HCT116 (cell line): ENCODE measurements at regions not wholly inside any gene's neighbourhood (a gene's known extent, or its start where the extent isn't known, plus 50 kb on each side); places are given as distances from the start of the nearest gene placed in this dataset.
"Not testable (repeated sequence)": the region's sequence is repeated elsewhere in the genome, so short reads cannot be mapped to it uniquely, and the experiment has no call there.

ENCODE experiments used
- FOSL1 ChIP-seq: IDR thresholded peaks from 2 replicates; pipeline ENCODE4 v1.6.1; 2012; ENCODE audit warnings: low read depth
- POLR2A ChIP-seq: IDR thresholded peaks from 2 replicates; pipeline ENCODE4 v1.7.0; 2011; ENCODE audit warnings: borderline replicate concordance; ENCODE audit not compliant: insufficient read depth, insufficient read length; ENCODE audit errors: extremely low read depth
- TF ChIP-seq, protein P1 (sequence below), 3 experiments: fragments of 200-600 bp in 1 of 3; sonication (generic) in 1 of 3; IDR thresholded peaks in 2 of 3; conservative IDR thresholded peaks in 1 of 3; 2 replicates each; pipeline ENCODE4 v1.5.1; 2012 to 2017; ENCODE audit warnings: low read depth in 2 of 3, low read length in 2 of 3, antibody characterized with exemption in 1 of 3, borderline replicate concordance in 1 of 3, control low read depth in 1 of 3, mild to moderate bottlenecking in 1 of 3, mixed read lengths in 1 of 3, mixed run types in 1 of 3, moderate library complexity in 1 of 3; ENCODE audit not compliant: insufficient read depth in 1 of 3

DNA sequence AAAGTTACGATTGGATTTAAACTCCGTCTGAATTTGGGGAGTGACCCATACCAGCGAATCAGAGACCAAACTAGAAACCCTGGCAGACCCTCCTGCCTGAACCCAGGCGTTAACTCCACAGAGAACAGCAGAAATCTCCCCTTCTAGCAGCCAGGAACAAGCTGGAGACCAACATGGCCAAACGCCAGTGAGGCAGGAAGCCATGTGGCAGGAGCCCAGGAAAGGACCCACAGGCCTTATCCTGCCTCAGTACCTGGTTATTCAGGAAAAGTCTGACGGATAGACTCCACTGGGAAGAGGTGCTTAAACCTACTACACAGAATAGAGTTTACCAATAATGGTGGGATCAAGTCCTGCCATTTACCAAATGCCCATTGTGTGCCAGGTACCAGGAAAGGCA is 106.6 kb downstream of the TRIM69 start:
- TF ChIP-seq FOSL1, POLR2A: not testable (repeated sequence)
- TF ChIP-seq, protein P1, sequence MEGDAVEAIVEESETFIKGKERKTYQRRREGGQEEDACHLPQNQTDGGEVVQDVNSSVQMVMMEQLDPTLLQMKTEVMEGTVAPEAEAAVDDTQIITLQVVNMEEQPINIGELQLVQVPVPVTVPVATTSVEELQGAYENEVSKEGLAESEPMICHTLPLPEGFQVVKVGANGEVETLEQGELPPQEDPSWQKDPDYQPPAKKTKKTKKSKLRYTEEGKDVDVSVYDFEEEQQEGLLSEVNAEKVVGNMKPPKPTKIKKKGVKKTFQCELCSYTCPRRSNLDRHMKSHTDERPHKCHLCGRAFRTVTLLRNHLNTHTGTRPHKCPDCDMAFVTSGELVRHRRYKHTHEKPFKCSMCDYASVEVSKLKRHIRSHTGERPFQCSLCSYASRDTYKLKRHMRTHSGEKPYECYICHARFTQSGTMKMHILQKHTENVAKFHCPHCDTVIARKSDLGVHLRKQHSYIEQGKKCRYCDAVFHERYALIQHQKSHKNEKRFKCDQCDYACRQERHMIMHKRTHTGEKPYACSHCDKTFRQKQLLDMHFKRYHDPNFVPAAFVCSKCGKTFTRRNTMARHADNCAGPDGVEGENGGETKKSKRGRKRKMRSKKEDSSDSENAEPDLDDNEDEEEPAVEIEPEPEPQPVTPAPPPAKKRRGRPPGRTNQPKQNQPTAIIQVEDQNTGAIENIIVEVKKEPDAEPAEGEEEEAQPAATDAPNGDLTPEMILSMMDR (IDR thresholded peaks at IDR 0.05 in 2 of 3, conservative IDR thresholded peaks at IDR 0.05 in 1 of 3; ENCODE audit: borderline replicate concordance in 1 of 3, insufficient read depth in 1 of 3, low read depth in 2 of 3, low read length in 2 of 3) = not testable (repeated sequence)
